HepG2 (cell line): ENCODE measurements at regions not wholly inside any gene's neighbourhood (a gene's known extent, or its start where the extent isn't known, plus 50 kb on each side); places are given as distances from the start of the nearest gene placed in this dataset.

Experiments used
- ATAC-seq: fragments of 200-7000 bp; cut with Tn5 transposase; 3 replicates; pipeline ENCODE4 v1.9.1; 2020; ENCODE audit warnings: mild to moderate bottlenecking, moderate library complexity
- BruUV-seq: library from RNA; stranded (reverse); fragments of 400-500 nt; replicated peaks from 2 replicates; lab custom pipeline; 2021; lab: Mats Ljungman, UMichigan
- CTCF ChIA-PET: fragments of 300-600 bp; formaldehyde crosslinking; extraction: SDS; loops from one replicate; lab custom pipeline; 2021; ENCODE audit warnings: low total read pairs, inconsistent platforms, low intra/inter-chr PET ratio; lab: Yijun Ruan, JAX
- POLR2A ChIA-PET: fragments of 350-600 bp; sonication (Branson Sonifier 250); formaldehyde crosslinking; loops from one replicate; lab custom pipeline; 2020; ENCODE audit warnings: antibody characterized with exemption, inconsistent platforms; lab: Yijun Ruan, JAX
- DNase-seq: peaks from one replicate; pipeline ENCODE4 v3.0.0-alpha.2; 2015; ENCODE audit warnings: low spot score
- FAIRE-seq: peaks from 3 replicates; lab custom pipeline; 2011; peaks lifted over from hg19 to GRCh38; lab: Jason Lieb, UNC
- H2AFZ ChIP-seq: one replicate; pipeline ENCODE4 v1.6.1; 2011; ENCODE audit warnings: low read length, inconsistent platforms
- H3K27ac ChIP-seq: fragments of 300-600 bp; 3 replicates; pipeline ENCODE4 v1.8.0; 2011; ENCODE audit warnings: mixed run types, mild to moderate bottlenecking, mixed read lengths, low read length, inconsistent platforms; ENCODE audit not compliant: insufficient read depth; ENCODE audit errors: extremely low read length
- H3K27me3 ChIP-seq, 2 experiments: fragments of 200-600 bp in 1 of 2; 2 replicates in 1 of 2; 3 replicates in 1 of 2; pipeline versions ENCODE4 v1.6.0 to v1.8.0; 2011; ENCODE audit warnings: low read length in 2 of 2, mild to moderate bottlenecking in 2 of 2, moderate library complexity in 2 of 2, inconsistent platforms in 1 of 2; ENCODE audit not compliant: insufficient read depth in 2 of 2, control insufficient read depth in 1 of 2
- H3K36me3 ChIP-seq, 2 experiments: fragments of 200-600 bp in 1 of 2; replicated peaks in 1 of 2; 2 replicates in 1 of 2; 3 replicates in 1 of 2; pipeline versions ENCODE4 v1.5.1 to v1.8.0; 2011; ENCODE audit warnings: low read length in 2 of 2, inconsistent platforms in 1 of 2; ENCODE audit not compliant: insufficient read depth in 2 of 2, control insufficient read depth in 1 of 2
- H3K4me1 ChIP-seq: 2 replicates; pipeline ENCODE4 v1.5.1; 2012; ENCODE audit warnings: low read length, inconsistent platforms; ENCODE audit not compliant: insufficient read depth
- H3K4me2 ChIP-seq: 2 replicates; pipeline ENCODE4 v1.6.0; 2011; ENCODE audit warnings: low read depth, low read length, inconsistent platforms
- H3K4me3 ChIP-seq, 3 experiments: fragments of 200-600 bp in 1 of 3; sonication (generic), shearing (Covaris generic) in 1 of 3; replicated peaks in 1 of 3; 2 replicates each; pipeline ENCODE4 v1.5.1; 2011 to 2016; ENCODE audit warnings: low read length in 3 of 3, inconsistent platforms in 2 of 3, low read depth in 2 of 3, mild to moderate bottlenecking in 2 of 3, control low read depth in 1 of 3, mixed read lengths in 1 of 3; ENCODE audit not compliant: insufficient read depth in 1 of 3
- H3K79me2 ChIP-seq: one replicate; pipeline ENCODE4 v1.6.1; 2011; ENCODE audit warnings: low read length, inconsistent platforms; ENCODE audit not compliant: insufficient read depth
- H3K9ac ChIP-seq: 2 replicates; pipeline ENCODE4 v1.6.0; 2011; ENCODE audit warnings: mild to moderate bottlenecking, low read depth, low read length, inconsistent platforms; ENCODE audit not compliant: insufficient read depth
- H3K9me3 ChIP-seq: 2 replicates; pipeline ENCODE4 v1.5.1; 2012; ENCODE audit warnings: mild to moderate bottlenecking, low read length
- H4K20me1 ChIP-seq: 2 replicates; pipeline ENCODE4 v1.6.0; 2011; ENCODE audit warnings: inconsistent platforms, mild to moderate bottlenecking, low read length, moderate library complexity; ENCODE audit not compliant: insufficient read depth
- ESRRA ChIP-seq: sonication (generic); formaldehyde crosslinking; IDR thresholded peaks from 2 replicates; pipeline ENCODE4 v1.5.1; 2020; ENCODE audit warnings: mild to moderate bottlenecking, low read depth, missing genetic modification reagents
- HMG20A ChIP-seq: IDR thresholded peaks from 2 replicates; pipeline ENCODE4 v1.6.1; 2016; ENCODE audit warnings: borderline replicate concordance
- JUNB ChIP-seq: sonication (generic); formaldehyde crosslinking; IDR thresholded peaks from 2 replicates; pipeline ENCODE4 v1.8.0; 2022; ENCODE audit warnings: missing genetic modification reagents, mild to moderate bottlenecking, borderline replicate concordance
- KDM6A ChIP-seq: IDR thresholded peaks from 2 replicates; pipeline ENCODE4 v1.6.1; 2016; ENCODE audit warnings: low read depth
- PCBP1 ChIP-seq: fragments of 200-400 bp; formaldehyde crosslinking; IDR thresholded peaks from 2 replicates; pipeline ENCODE4 v1.6.1; 2017; ENCODE audit warnings: mild to moderate bottlenecking, low read depth, low read length, borderline replicate concordance
- SNAI1 ChIP-seq: sonication (generic); formaldehyde crosslinking; IDR thresholded peaks from 2 replicates; pipeline ENCODE4 v1.5.0; 2020; ENCODE audit warnings: mild to moderate bottlenecking, missing genetic modification reagents, borderline replicate concordance
- ZBTB25 ChIP-seq: IDR thresholded peaks from 2 replicates; pipeline ENCODE4 v1.6.1; 2018; ENCODE audit warnings: missing genetic modification reagents
- ZFP91 ChIP-seq: sonication (generic); formaldehyde crosslinking; IDR thresholded peaks from 2 replicates; pipeline ENCODE4 v1.9.0; 2022; ENCODE audit warnings: missing genetic modification reagents, mild to moderate bottlenecking, borderline replicate concordance
- ZNF282 ChIP-seq: fragments of 450-650 bp; IDR thresholded peaks from 2 replicates; pipeline ENCODE4 v1.6.1; 2018; ENCODE audit not compliant: partially characterized antibody
- ZNF296 ChIP-seq: sonication (generic); formaldehyde crosslinking; conservative IDR thresholded peaks from 2 replicates; pipeline ENCODE4 v1.5.0; 2020; ENCODE audit warnings: mild to moderate bottlenecking, missing genetic modification reagents
- ZNF33B ChIP-seq: sonication (generic); formaldehyde crosslinking; IDR thresholded peaks from 2 replicates; pipeline ENCODE4 v1.5.1; 2020; ENCODE audit warnings: mild to moderate bottlenecking, missing genetic modification reagents
- ZNF652 ChIP-seq: IDR thresholded peaks from 2 replicates; pipeline ENCODE4 v1.6.1; 2016; ENCODE audit warnings: low read depth, borderline replicate concordance
- ZNF713 ChIP-seq: sonication (generic); formaldehyde crosslinking; IDR thresholded peaks from 2 replicates; pipeline ENCODE4 v1.4.0; 2020; ENCODE audit warnings: mild to moderate bottlenecking, missing genetic modification reagents
- ZSCAN20 ChIP-seq: sonication (generic); formaldehyde crosslinking; IDR thresholded peaks from 2 replicates; pipeline ENCODE4 v1.4.0; 2020; ENCODE audit warnings: missing genetic modification reagents, mild to moderate bottlenecking, borderline replicate concordance
- ZXDC ChIP-seq: sonication (generic); formaldehyde crosslinking; IDR thresholded peaks from 2 replicates; pipeline ENCODE4 v1.5.0; 2020; ENCODE audit warnings: mild to moderate bottlenecking, missing genetic modification reagents
- WGBS: methylation state at CpG from one replicate; pipeline ENCODE4 v1.1.6; 2017; ENCODE audit warnings: low lambda C conversion rate; 5-methylcytosine and 5-hydroxymethylcytosine counted together
- in situ Hi-C: cut with HindIII; loops from 2 replicates; pipeline ENCODE4 v1.10.0; 2017; ENCODE audit warnings: low pct_unique_long_range_greater_than_20kb; ENCODE audit not compliant: extremely low pct_ligation_motif_present
- intact Hi-C: fragments of 100-400 bp; cut with micrococcal nuclease; formaldehyde crosslinking; loops from one replicate; pipeline ENCODE4 v1.10.0; 2022; ENCODE audit not compliant: unreplicated experiment

- DNase-seq, result no peak
- CTCF ChIA-PET, result no interaction called here
- TF ChIP-seq ZSCAN20 (CRISPR knock-in tag) (no peak), ZNF33B (CRISPR knock-in tag) (no peak), JUNB (CRISPR knock-in tag) (no peak)
- Histone ChIP-seq H3K4me1 (no peaks in the 10 kb centered on the region), H3K9ac (no peak overlapping the region), H4K20me1 (no peaks in the 10 kb centered on the region), H2AFZ (no peak overlapping the region), H3K4me2 (no peak overlapping the region), H3K27me3 (peaks cover 0 to 2% of the 10 kb centered on the region in 2 experiments; a peak in 1 of 5 replicates), H3K36me3 (no peaks in the 10 kb centered on the region), H3K4me3 (no peak overlapping the region), H3K9me3 (no peaks in the 10 kb centered on the region), H3K79me2 (no peaks in the 10 kb centered on the region), H3K27ac (no peak overlapping the region)
- ATAC-seq, result no peak
- intact Hi-C loops (no loop called here), in situ Hi-C loops (no loop called here)
- FAIRE-seq, result no peak
- POLR2A ChIA-PET, result no interaction called here
- WGBS, result 5% methylated on average over 4 of the region's 6 CpGs
- no TSS peak for BruUV-seq
Observed at GRCh38 chr10:44572146-44572545, 187.2 kb upstream of the CXCL12 start.

- Histone ChIP-seq H3K27me3 (peaks cover 0 to 2% of the 10 kb centered on the region in 2 experiments; a peak in 1 of 5 replicates), H3K79me2 (no peaks in the 10 kb centered on the region), H3K4me2 (no peak overlapping the region), H4K20me1 (no peaks in the 10 kb centered on the region), H3K36me3 (no peaks in the 10 kb centered on the region), H2AFZ (no peak overlapping the region), H3K27ac (no peak overlapping the region), H3K9me3 (no peaks in the 10 kb centered on the region), H3K9ac (no peak overlapping the region), H3K4me1 (no peaks in the 10 kb centered on the region), H3K4me3 (no peak overlapping the region)
- FAIRE-seq (no peak), DNase-seq (no peak), ATAC-seq (no peak)
- 0% methylated on average over 1 of the region's 1 CpG for WGBS
- POLR2A ChIA-PET, result no interaction called here
- CTCF ChIA-PET, result no interaction called here
- in situ Hi-C loops (no loop called here), intact Hi-C loops (no loop called here)
- BruUV-seq, result no TSS peak
- TF ChIP-seq ZFP91, result no peak
- TF ChIP-seq KDM6A (CRISPR knock-in tag), result no peak
- no peak for TF ChIP-seq ZNF296
- TF ChIP-seq ESRRA, result no peak
- TF ChIP-seq HMG20A (CRISPR knock-in tag), result no peak
- no peak for TF ChIP-seq ZBTB25 (CRISPR knock-in tag)
- TF ChIP-seq PCBP1, result no peak
- no peak for TF ChIP-seq ZNF713 (CRISPR knock-in tag)
- TF ChIP-seq ZXDC (CRISPR knock-in tag), result no peak
- no peak for TF ChIP-seq ZNF282
- TF ChIP-seq ZNF652 (CRISPR knock-in tag), result no peak
- TF ChIP-seq SNAI1 (CRISPR knock-in tag), result no peak
Observed at GRCh38 chr10:44573821-44574220, 188.9 kb upstream of the CXCL12 start.
